COR-L47 (cell line): ENCODE measurements at regions not wholly inside any gene's neighbourhood (a gene's known extent, or its start where the extent isn't known, plus 50 kb on each side); places are given as distances from the start of the nearest gene placed in this dataset.
"Not testable (repeated sequence)": the region's sequence is repeated elsewhere in the genome, so short reads cannot be mapped to it uniquely, and the experiment has no call there.

ENCODE experiments used
- DNase-seq: peaks from one replicate; lab custom pipeline; 2025; lab: John Stamatoyannopoulos, UW

DNA sequence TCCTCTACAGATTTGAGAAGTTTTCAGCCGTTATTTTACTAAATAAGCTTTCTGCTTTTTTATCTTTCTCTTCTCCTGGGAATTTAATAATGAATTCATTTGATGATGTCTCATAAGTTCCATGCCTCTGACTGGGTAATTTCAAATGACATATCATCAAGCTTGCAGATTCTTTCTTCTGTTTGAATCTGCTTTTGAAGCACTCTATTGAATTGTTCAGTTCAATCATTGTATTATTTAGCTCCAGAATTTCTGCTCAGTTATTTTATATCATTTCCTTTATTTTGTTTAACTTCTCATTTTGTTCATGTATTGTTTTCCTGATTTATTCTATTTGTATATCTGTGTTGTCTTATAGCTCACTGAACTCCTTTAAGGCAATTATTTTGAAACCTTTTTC, 196.9 kb upstream of the CNTNAP2 start:
- no peak for DNase-seq

DNA sequence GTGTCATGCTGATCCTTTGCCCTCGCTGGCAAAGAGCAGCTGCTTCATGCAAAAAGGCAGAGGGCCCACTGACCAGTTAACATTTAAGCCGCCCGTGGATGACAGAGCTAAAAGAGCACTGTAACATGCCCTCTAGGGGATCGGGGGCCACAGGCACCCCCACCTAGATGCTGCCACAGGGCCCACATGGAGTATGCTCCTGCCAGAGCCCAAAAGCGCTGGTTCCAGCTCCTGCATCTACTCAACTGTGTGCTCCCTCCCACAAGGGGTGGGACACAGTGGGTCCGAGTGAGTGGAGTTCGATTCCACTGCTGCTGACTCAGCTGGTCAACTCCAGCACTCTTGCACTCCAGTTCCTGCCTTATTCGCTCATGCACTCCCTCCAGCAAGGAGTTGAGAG, 199.8 kb upstream of the CNTNAP2 start:
- DNase-seq = no peak

DNA sequence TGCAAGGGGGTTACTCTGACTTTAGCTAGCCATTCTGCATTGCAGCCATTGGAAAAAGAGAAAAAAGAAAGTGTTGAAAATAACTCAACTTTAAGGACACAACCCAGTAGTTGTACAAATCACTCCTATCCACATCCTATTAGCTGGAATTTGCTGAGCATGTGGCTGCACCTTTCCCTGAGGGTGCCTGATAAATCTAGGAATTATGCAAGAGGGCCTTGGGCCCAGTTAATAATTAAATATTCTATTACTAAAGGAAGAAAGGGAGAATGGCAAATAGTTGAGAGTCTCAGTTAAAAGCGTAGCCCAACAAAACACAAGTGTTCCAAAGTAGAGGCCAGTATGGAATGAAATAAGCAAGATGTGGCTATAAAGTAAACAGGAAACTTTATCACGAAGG, 200.9 kb upstream of the CNTNAP2 start:
- DNase-seq = no peak

DNA sequence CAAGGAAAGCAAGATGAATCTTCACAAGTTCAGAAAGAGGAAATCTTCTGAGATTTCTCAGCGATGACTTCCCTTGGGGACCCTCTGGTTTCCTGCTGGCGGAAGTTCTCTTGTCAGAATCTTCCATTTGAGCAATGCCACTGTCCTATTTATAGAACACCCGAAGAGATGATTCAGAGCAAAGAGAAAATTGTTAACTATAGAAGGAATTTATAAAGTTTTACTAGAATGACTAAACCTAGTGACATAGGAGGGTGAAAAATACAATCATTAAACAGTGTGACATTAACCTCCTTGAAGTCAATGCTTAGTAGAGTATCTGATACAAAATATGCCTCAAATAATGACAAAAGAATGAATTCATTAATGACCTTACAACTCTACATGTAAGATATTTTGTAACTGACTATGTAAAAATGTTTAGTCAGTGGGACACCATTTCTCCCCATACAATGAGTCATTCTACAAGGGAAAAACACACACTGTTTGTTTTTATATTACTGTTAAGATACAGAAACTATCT, 206.5 kb upstream of the CNTNAP2 start:
- DNase-seq = no peak

DNA sequence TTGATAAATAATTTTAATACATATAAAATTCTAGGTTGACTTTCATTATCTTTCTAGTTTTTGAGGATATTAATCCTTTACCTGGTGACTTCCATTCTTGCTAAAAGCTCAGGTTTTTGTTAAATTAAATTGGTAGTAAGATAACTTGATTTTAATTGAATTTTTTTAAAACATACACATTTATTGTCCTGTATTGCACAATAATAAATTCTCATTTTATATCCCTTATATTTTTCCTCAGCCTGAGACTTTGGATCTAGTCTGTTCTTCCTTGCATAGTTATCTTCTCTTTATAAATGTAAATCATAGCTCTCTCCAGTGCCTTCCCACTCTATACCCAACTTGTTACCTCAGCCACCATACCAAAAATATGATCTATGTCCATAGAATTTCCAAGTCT, 212.9 kb upstream of the CNTNAP2 start:
- no peak for DNase-seq

DNA sequence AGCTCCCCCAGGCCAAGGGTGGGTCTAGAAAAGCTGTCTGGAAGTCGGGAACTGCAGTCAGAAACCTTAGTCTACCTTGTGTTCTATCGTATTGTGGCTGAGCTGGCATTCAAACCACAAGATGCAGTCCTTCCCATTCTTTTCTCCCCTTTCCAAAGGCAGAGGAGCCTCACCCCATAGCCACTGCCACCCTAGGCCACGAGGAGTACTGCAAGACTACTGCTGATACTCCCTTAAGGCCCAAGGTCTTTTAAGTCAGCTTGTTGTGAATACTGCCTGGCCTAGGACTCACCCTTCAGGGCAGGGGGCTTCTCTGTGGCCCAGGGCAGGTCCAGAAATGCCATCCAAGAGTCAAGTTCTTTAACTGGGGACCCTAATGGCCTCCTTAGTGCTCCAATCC, 214.5 kb upstream of the CNTNAP2 start:
- DNase-seq = no peak

DNA sequence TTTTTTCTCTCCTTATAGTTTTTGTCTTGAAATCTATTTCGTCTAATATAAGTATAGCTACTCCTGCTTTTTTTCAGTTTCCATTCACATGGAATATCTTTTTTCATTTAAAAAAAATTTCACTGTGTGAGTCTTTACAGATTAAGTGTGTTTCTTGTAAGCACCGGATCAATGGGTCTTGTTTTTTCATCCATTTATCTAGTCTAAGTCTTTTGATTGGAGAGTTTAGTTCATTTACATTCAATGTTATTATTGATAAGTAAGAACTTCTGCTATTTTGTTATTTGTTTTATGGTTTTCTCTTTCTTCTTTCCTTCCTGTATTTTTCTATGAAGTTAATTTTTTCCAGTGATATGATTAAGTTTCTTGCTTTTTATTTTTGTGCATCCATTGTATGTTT, 216.7 kb upstream of the CNTNAP2 start:
- no peak for DNase-seq

DNA sequence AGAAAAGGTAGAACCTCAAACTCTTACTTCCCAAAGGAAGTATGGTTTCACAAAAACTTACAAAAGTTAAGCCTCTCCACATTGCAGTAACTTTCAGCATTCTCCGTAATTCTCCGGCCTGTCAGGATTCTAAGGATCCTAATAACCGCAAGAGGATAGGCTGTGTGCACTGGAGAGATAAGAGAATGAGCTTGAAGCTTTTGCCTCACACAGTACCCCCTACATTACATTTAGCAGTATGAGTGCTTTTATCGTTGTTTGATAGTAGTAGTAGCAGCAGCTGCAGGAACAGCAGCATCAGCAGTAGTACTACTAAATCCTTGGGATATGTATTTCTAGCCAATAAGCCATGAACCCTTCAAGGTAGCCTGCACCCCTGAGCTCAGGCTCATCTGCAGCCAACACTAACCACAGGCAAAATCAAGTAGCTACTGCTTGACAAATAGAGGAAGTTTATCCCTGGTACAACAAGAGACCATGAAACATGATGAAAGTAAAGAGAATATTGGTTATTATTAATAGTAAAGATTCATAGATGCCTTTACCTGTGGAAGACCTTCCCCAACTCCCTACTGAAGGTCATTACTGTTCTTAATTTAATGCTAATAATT, 222.6 kb upstream of the CNTNAP2 start:
- DNase-seq = no peak

DNA sequence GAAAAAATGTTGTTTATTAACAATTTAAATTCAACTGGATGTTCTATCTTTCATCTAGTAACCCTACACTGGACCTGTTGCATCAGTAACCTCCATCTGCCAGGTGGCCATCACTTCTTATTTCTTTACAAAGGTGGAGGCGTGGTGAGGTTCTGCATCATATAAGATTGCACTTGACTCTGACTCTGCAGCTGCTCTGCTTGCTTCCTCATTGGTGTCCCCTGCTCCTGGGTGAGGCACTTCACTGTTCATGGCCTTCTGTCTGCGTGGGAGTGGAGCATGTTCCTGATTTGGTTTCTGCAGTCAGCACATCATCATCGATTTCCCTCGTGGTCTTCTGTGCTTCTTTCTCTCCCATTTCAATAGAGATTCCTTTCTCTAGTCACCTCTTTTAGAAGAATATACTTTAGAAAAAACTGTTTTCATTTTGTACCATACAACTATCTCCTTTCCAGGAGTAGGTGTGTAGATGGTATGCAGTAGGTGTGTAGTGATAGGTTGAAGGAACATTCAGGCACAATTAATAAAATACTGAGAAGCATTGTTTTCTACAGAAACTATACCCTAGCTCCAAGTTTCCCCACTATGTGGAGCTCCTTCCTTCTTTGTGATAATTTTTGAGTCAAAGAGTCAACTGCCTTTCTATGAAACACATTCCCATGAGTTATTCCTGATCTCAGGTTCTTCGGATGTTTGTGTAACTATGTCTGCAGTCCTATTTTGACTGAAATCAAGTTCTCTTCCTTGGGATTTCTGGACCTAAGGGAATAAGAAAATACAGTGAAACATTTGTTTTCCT, 231.7 kb upstream of the CNTNAP2 start:
- no peak for DNase-seq

DNA sequence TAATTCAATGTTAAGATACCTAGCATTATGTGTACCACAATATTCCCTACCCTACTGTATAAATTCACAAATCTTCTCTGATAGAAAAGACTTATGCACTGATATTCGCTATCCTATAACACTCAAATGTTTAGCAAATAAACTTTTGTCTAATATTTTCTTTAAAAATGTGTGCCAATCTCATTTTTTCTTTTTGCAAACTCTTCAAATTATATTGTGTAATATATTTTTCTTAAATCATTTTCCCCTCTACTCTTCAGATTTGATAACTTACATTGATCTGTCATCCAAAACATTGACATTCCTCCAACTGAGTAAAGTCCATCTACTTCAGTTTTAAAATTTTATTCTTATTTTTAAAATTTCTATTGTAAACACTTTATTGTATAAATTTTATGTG, 240.2 kb upstream of the CNTNAP2 start:
- DNase-seq = no peak

DNA sequence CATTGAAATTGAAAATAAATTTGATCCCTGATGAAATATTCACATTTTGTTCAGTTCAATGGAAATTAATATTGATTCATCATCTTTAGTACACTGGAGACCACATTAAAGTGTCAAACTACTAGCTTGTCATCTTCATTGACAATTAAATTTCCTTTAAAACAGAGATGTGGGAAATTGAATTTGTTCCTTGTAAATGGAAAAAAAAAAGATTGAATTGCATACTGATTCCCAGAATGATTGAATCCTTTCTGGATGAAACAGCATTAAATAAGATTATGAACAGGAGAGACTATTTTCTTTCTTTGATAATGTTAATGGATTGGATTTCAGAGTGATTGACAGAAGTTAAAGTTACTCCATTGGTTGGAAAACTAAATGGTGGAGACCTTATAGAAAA, 241.3 kb upstream of the CNTNAP2 start:
- DNase-seq = no peak

DNA sequence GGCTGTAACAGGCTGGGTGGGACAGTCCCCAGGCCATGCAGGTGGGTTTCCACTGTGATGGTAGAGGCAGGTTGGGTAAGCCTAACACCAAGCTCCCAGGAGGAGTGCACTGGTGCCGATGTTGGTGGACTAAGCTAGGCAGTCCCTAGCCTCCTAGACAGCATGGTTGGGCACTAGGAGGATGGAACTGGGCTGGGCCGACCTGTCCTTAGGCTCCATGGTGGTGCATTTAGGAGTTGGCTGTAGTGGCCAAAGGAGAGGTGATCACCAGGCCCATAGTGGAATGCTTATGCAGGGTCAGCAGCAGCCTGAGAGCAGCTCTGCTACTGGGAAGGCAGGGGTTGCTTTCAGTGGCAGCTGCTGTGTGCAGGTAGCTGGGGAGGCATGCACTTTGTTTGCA, 247.7 kb upstream of the CNTNAP2 start:
- DNase-seq = no peak

DNA sequence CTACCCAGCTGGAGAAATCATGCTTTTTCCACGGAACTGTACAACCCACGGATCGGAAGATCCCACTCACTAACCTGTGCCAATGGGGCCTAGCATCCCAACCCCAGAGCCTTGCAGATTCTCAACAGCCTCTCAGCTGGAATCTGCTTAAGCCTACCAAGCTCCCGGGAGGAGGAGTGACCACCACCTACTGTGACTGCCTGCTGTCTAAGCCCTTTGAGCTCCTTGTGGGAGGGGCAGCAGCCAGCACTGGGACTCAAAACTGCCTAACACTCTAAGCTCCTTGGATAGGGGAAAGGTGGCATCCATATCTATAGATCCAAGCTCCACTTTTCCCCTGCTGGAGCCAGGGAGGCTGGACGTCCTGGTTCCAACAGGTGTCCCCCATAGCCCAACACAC, 254.4 kb upstream of the CNTNAP2 start:
- DNase-seq = no peak

DNA sequence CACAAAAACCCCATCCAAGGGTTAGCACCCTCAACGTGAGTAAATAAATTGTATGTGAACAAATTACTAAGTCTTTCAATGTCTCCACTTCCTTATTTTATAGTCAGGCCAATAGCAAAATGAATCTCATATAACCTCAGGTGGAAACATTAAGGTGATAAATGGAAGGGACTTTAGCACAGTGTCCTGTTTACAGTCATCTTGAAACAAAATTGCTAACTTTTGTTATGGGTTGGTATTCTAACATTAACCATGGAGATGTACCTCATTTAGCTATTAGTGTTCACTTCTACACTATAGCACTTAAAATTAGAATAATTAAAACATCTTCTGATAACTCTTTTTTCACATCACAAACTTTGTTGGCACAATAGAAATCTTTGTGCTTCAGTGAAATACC, 255.8 kb upstream of the CNTNAP2 start:
- no peak for DNase-seq

DNA sequence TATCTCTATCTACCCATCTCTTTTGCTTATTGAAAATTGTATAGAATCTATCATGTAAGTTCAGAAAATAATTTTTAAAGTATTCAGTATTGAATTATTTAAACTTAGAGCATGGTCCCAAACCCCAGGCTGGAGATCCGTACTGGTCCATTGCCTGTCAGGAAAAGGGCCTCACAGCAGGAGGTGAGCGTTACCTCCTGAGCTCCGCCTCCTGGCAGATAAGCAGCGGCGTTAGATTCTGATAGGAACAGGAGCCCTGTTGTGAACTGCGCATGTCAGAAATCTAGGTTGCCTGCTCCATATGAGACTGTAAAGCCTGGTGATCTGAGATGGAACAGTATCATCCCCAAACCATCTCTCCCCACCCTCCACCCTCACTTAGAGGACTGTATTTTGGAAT, 266.0 kb upstream of the CNTNAP2 start:
- no peak for DNase-seq

DNA sequence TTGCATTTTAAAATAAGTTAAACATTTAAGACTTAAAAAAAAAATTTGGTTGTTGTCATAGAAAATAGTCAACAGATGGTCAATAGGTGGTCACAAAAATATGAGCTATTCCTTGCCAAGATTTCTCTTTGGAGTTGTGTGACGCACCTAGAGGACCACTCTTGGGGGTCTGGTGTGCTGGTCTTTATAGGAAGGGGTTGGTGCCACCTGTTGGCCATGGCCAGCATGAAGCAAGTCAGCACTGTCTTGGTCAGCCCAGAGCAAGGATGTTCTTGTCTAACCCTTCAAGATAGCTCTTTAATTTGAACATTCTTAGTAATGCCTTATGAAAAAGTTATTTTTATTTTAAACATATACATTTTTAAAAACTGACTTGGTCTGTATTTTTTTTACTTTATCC, 267.9 kb upstream of the CNTNAP2 start:
- peak; percentile 20 for DNase-seq

DNA sequence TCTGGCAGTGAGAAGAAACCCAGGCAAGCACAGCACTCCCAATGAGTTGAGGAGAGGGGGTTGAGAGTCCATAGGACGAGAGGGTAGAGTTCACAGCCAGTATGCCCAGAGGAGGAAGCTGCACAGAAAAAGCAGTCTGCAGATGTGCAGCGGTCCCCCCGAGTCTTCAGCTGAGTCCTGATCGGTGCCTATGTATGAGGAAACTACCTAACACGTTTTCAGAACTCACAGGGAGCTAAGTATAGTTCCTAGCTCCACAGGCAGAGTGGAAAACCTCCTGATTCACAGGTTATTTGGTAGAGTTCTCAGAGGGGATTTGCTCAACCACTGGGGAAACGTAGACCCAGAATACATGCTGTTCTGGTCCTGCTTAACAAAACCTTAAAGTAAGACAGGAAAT, 271.3 kb upstream of the CNTNAP2 start:
- no peak for DNase-seq

DNA sequence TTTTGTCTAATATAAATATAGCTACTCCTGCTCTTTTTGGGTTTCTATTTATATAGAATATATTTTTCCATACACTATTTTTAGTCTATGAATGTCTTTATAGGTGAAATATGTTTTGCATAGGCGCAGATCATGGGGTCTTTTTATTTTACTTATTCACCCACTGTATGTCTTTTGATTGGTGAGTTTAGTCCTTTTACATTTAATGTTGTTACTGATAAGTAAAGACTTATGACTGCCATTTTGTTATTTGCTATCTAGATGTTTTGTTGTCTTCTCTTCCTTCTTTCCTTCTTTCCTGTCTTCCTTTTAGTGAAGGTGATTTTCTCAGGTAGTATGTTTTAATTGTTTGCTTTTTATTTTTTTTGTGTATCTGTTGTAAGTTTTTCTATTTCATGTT, 276.8 kb upstream of the CNTNAP2 start:
- DNase-seq = no peak

DNA sequence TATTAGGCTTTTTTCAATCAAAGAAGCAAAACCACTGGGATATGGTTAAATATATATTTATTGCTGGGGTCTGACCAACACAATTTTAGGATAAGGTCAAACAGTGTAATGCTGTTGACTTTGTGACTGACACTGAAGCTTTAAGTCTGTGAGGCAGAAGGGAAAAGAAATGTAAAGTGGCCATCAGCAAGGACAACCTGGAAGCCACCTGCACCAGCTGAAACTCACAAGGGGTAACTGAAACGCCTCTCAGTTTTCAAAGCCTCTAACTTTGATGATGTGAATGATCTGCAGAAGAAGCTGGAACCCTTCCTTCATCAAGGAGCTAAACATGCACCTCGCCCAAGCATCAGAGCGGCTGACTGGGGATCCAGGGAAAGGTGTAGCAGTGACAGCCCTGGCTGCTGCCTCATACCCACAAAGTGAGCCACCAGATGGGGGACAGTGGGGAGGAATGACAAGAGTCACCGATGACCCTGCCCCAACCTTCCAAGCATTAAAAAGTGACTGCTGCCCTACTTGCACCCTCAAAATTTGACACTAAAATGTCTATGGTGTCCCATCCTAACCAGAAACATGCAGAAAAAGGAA, 284.9 kb upstream of the CNTNAP2 start:
- DNase-seq = no peak

DNA sequence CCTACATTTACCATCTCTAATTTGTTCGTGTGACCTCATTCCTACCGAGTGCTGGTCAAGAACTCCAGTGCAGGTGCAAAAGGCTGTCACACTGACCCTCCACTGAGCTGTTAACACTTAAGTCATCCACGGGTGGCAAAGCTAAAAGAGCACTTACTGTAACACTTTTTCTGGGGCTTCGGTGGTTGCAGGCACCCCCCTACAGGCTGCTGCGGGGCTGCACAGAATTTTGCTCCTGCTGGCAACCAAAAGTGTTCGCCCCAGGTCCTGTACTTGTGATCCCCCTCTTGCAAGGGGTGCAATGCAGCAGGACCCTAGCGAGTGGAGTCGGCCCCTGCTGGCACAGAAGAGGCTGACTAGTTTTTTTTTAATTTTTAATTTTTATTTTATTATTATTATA, 298.9 kb upstream of the CNTNAP2 start:
- DNase-seq = no peak

DNA sequence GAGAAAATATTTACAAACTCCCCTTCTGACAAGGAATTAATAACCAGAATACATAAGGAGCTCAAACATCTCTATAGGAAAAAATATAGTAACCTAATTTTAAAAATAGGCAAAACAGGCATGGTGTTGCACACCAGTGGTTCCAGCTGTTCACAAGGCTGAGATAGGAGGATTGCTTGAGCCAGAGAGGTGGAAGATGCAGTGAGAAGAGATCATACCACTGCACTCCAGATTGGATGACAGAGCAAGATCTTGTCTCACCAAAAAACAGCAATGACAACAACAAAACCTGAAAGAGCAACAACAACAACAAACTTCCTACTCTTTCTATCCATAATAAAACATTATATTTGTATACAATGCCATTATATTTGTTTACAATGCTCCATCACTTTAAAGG, 304.4 kb upstream of the CNTNAP2 start:
- no peak for DNase-seq

DNA sequence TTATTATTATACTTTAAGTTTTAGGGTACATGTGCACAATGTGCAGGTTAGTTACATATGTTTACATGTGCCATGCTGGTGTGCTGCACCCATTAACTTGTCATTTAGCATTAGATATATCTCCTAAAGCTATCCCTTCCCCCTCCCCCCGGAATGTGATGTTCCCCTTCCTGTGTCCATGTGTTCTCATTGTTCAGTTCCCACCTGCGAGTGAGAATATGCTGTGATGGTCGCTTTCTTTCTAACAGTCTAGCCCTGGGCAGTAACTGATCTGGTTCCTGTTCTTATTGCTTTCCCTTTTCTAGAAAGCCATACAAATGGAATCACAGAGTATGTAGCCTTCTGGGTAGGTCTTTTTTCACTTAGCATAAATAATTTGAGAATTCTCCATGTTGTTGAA, 311.1 kb upstream of the CNTNAP2 start:
- DNase-seq = not testable (repeated sequence)

DNA sequence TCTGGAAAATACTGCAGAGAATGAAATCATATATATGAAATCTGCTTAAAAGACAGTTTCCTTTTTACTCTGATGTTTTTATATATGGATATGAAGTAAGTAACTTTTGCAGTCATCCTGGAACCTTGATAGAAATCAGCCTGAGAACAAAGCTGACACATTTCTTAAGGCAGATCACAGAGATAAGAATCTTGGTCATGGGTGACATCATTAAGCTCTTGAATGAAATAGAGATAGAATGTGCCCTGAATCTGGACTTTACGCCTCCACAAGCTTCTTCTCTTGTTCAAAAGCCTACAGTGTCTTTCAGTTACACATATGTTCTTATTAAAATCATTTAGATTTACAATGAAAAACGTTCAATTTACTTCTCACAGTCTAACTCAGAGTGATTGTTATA, 319.1 kb upstream of the CNTNAP2 start:
- no peak for DNase-seq
